ENCODE measurements at regions not wholly inside any gene's neighbourhood (a gene's known extent, or its start where the extent isn't known, plus 50 kb on each side); places are given as distances from the start of the nearest gene placed in this dataset.

DNA sequence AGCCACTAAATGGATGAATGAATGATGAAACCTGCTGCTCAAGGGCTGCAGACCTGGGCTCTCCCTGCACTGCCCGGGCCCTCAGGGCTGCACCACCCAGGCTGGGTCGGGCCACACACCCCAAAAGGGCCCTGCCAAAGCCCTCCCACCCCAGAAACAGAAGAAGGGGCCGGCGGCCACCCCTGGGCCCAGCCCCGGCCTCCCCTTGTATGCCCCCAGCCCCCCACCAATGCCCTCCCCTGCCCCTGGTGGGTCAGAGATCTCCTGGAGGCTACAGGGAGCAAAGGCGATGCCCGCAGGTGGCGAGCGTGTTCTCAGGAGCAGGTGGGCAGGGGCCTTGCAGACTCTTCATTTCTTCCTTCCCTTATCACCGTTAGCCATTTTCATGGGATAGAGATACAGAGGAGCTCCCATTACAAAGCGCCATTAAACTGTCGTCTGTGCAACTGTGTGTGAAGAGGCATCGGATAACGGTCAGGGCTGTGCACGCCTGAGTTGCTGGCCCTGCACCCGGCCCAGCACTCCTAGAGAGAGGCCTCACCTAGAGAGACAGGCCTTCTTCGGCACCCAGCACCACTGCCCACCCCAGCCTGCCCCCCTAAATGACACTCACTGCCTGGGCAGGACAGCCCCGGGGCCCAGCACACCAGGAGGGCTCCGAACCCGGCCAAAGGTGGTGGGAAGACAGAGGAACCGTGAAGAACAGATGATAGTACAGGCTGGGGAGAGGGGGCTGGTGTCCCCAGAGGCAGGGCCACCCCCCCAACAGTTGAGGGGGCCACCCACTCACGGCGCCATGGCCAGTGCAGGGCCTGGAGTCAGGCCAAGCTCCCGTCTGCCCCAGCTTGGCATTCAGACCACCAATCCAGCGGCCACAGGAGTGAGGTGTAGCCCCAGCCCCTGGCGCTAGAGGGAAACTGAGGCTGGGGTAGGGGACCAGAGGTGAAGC, 133.7 kb downstream of the FAM53A start:
- TF ChIP-seq, protein P1, sequence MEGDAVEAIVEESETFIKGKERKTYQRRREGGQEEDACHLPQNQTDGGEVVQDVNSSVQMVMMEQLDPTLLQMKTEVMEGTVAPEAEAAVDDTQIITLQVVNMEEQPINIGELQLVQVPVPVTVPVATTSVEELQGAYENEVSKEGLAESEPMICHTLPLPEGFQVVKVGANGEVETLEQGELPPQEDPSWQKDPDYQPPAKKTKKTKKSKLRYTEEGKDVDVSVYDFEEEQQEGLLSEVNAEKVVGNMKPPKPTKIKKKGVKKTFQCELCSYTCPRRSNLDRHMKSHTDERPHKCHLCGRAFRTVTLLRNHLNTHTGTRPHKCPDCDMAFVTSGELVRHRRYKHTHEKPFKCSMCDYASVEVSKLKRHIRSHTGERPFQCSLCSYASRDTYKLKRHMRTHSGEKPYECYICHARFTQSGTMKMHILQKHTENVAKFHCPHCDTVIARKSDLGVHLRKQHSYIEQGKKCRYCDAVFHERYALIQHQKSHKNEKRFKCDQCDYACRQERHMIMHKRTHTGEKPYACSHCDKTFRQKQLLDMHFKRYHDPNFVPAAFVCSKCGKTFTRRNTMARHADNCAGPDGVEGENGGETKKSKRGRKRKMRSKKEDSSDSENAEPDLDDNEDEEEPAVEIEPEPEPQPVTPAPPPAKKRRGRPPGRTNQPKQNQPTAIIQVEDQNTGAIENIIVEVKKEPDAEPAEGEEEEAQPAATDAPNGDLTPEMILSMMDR (IDR thresholded peaks at IDR 0.05; ENCODE audit: low read length): no peak
- no peak for TF ChIP-seq EZH2 (IDR thresholded peaks at IDR 0.05; ENCODE audit: borderline replicate concordance, low read length)
